Colonic mucosa (tissue), 4 donors: ENCODE measurements at regions not wholly inside any gene's neighbourhood (a gene's known extent, or its start where the extent isn't known, plus 50 kb on each side); places are given as distances from the start of the nearest gene placed in this dataset.

ENCODE experiments used
- DNase-seq: peaks from one replicate; pipeline ENCODE4 v3.0.0-alpha.2; 2020
- H3K27ac ChIP-seq: fragments of 200-600 bp; one replicate; pipeline ENCODE4 v1.8.0; 2021
- H3K27me3 ChIP-seq: fragments of 200-600 bp; one replicate; pipeline ENCODE4 v1.8.0; 2021
- H3K36me3 ChIP-seq: fragments of 200-600 bp; one replicate; pipeline ENCODE4 v1.8.0; 2021
- H3K4me1 ChIP-seq: fragments of 200-600 bp; one replicate; pipeline ENCODE4 v1.8.0; 2021; ENCODE audit warnings: mild to moderate bottlenecking
- H3K4me3 ChIP-seq: fragments of 200-600 bp; one replicate; pipeline ENCODE4 v1.8.0; 2021
- H3K9ac ChIP-seq, 2 donors: one replicate each; pipeline ENCODE4 v1.7.0; 2013; ENCODE audit warnings: control low read depth in 2 of 2, low read depth in 2 of 2, low read length in 2 of 2
- H3K9me3 ChIP-seq: fragments of 200-600 bp; one replicate; pipeline ENCODE4 v1.8.0; 2021
- CTCF ChIP-seq: fragments of 200-600 bp; IDR thresholded peaks from one replicate; pipeline ENCODE4 v1.8.0; 2022; ENCODE audit warnings: antibody characterized with exemption, mild to moderate bottlenecking
- intact Hi-C: fragments of 100-400 bp; cut with DNase I; formaldehyde crosslinking; loops from one replicate; pipeline ENCODE4 v1.14.1; 2022
- donor health status: healthy.
- donor health status: DM: no; HTN: no; CAD: no.
- donor health status: DM: no; HTN: no; CAD: no.

DNA sequence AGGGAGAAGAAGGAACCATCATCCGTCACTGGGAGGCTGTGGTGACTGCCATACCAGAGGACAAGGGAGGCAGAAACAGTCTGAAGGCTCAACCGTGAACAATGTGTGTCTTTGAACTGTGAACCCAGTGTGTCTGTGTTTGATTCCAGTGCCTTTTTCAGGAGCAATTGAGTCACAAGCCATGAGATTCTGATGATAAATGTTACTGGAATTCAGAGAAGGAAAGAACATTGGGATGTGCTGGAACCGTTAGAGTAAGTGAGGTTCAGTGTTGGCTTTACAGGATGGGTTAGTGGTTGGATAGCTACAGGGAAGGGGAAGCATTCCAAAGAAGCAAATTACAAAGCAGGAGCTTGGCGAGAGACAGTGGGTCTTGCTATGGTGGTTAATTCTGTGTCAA lies 464.4 kb downstream of the TRIML1 start:
- Histone ChIP-seq H3K4me3 (no peak overlapping the region), H3K4me1 (no peaks in the 10 kb centered on the region), H3K27ac (no peak overlapping the region), H3K9ac (no peak overlapping the region), H3K27me3 (no peaks in the 10 kb centered on the region), H3K9me3 (no peaks in the 10 kb centered on the region), H3K36me3 (no peaks in the 10 kb centered on the region)
- no peak for DNase-seq
- intact Hi-C loops, result no loop called here
- no peak for TF ChIP-seq CTCF

- TF ChIP-seq CTCF, result no peak
- H3K9ac ChIP-seq, result no peak overlapping the region
- no peaks in the 10 kb centered on the region for H3K9me3 ChIP-seq
- no peaks in the 10 kb centered on the region for H3K27me3 ChIP-seq
- no peak overlapping the region for H3K27ac ChIP-seq
- H3K4me3 ChIP-seq, result no peak overlapping the region
- no peaks in the 10 kb centered on the region for H3K4me1 ChIP-seq
- intact Hi-C loops, result no loop called here
- no peak for DNase-seq
- H3K36me3 ChIP-seq, result no peaks in the 10 kb centered on the region
Measured at GRCh38 chr4:188606635-188607034, 467.4 kb downstream of the TRIML1 start.

GRCh38 chr4:188611143-188611542 lies 471.9 kb downstream of the TRIML1 start:
- H3K36me3 ChIP-seq, result no peaks in the 10 kb centered on the region
- H3K4me1 ChIP-seq, result no peaks in the 10 kb centered on the region
- intact Hi-C loops, result no loop called here
- DNase-seq, result no peak
- H3K27ac ChIP-seq, result no peak overlapping the region
- no peak overlapping the region for H3K9ac ChIP-seq
- no peak for TF ChIP-seq CTCF
- no peaks in the 10 kb centered on the region for H3K27me3 ChIP-seq
- H3K9me3 ChIP-seq, result no peaks in the 10 kb centered on the region
- no peak overlapping the region for H3K4me3 ChIP-seq

GRCh38 chr4:188612659-188613058 lies 473.4 kb downstream of the TRIML1 start:
- TF ChIP-seq CTCF, result no peak
- Histone ChIP-seq H3K27ac (no peak overlapping the region), H3K4me3 (no peak overlapping the region), H3K36me3 (no peaks in the 10 kb centered on the region), H3K9ac (no peak overlapping the region), H3K9me3 (no peaks in the 10 kb centered on the region), H3K4me1 (no peaks in the 10 kb centered on the region), H3K27me3 (no peaks in the 10 kb centered on the region)
- intact Hi-C loops, result no loop called here
- DNase-seq, result no peak

DNA sequence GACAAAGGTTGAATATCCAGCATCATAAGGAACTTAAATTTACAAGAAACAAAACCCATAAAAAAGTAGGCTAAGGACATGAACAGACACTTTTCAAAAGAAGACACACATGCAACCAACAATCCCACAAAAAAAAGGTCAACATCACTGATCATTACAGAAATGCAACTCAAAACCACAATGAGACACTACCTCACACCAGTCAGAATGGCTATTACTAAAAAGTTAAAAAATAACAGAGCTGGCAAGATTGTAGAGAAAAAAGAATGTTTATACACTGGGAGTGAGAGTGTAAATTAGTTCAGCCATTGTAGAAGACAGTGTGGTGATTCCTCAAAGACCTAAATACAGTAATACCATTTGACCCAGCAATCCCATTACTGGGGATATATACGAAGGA lies 474.7 kb downstream of the TRIML1 start:
- H3K9ac ChIP-seq, result no peak overlapping the region
- intact Hi-C loops, result no loop called here
- H3K27me3 ChIP-seq, result no peaks in the 10 kb centered on the region
- TF ChIP-seq CTCF, result no peak
- H3K27ac ChIP-seq, result no peak overlapping the region
- no peaks in the 10 kb centered on the region for H3K36me3 ChIP-seq
- H3K4me1 ChIP-seq, result no peaks in the 10 kb centered on the region
- DNase-seq, result no peak
- H3K9me3 ChIP-seq, result no peaks in the 10 kb centered on the region
- H3K4me3 ChIP-seq, result no peak overlapping the region
